Breast epithelium (tissue), 4 donors: ENCODE measurements at regions not wholly inside any gene's neighbourhood (a gene's known extent, or its start where the extent isn't known, plus 50 kb on each side); places are given as distances from the start of the nearest gene placed in this dataset.

Experiments
- DNase-seq, 2 donors: peaks; one replicate each; pipeline ENCODE4 v3.0.0-alpha.2; 2019; ENCODE audit warnings: low spot score in 2 of 2
- H3K27ac ChIP-seq, 2 donors: fragments of 200-600 bp; sonication (generic) in 1 of 2; one replicate each; pipeline ENCODE4 v1.5.1; 2016 to 2019; ENCODE audit warnings: mild to moderate bottlenecking in 1 of 2
- H3K27me3 ChIP-seq, 2 donors: fragments of 200-600 bp; sonication (generic) in 1 of 2; one replicate each; pipeline versions ENCODE4 v1.5.1 to v1.6.0; 2017 to 2019; ENCODE audit warnings: control low read depth in 1 of 2, mild to moderate bottlenecking in 1 of 2
- H3K36me3 ChIP-seq: fragments of 200-600 bp; one replicate; pipeline ENCODE4 v1.5.1; 2019
- H3K4me1 ChIP-seq, 2 donors: fragments of 200-600 bp; sonication (generic); one replicate each; pipeline ENCODE4 v1.5.1; 2016 to 2019; ENCODE audit warnings: control low read depth in 1 of 2
- H3K4me3 ChIP-seq, 3 donors: fragments of 200-600 bp; sonication (generic); 1 replicate in 2 of 3; 2 replicates in 1 of 3; pipeline ENCODE4 v1.5.1; 2016 to 2019; ENCODE audit warnings: mild to moderate bottlenecking in 3 of 3, moderate library complexity in 2 of 3
- H3K9me3 ChIP-seq, 2 donors: fragments of 200-600 bp; sonication (generic) in 1 of 2; one replicate each; pipeline ENCODE4 v1.5.1; 2016 to 2019; ENCODE audit warnings: control low read depth in 1 of 2
- POLR2A ChIP-seq: fragments of 450-650 bp; IDR thresholded peaks from one replicate; pipeline ENCODE4 v1.6.1; 2016; ENCODE audit warnings: antibody characterized with exemption, mild to moderate bottlenecking, moderate library complexity
- POLR2AphosphoS5 ChIP-seq, 3 donors: sonication (generic); formaldehyde crosslinking; IDR thresholded peaks; one replicate each; pipeline ENCODE4 v1.6.1; 2017; ENCODE audit warnings: antibody characterized with exemption in 3 of 3
- intact Hi-C: fragments of 100-400 bp; cut with DNase I; formaldehyde crosslinking; loops from one replicate; pipeline ENCODE4 v1.15.1; 2023; ENCODE audit warnings: low total_unique reads
- TF ChIP-seq, protein P1 (sequence below), 3 donors: fragments of 450-650 bp; IDR thresholded peaks; one replicate each; pipeline ENCODE4 v1.5.1; 2016 to 2017; ENCODE audit warnings: antibody characterized with exemption in 3 of 3, mild to moderate bottlenecking in 3 of 3, moderate library complexity in 3 of 3

DNA sequence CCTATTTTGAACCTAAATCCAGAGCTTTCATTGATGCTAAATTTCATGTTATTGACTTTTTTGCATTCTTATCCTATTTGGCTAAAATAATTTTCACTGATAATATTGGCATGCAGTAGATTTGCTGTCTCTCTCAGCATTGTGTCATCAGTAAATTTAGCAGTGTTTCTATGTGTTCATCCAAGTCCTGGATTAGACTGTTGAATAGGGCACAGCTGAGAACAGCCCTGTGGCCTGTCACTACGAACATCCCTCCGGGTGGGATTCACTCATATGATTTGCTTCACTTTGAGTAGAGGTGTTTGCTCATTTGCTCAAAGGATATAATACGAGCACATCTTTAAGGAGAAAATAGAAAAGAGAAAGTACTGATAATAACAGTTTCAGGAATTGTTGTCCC, 101.5 kb downstream of the HSPH1 start:
- intact Hi-C loops: no loop called here
- H3K4me1 ChIP-seq: no peaks in the 10 kb centered on the region
- TF ChIP-seq, protein P1, sequence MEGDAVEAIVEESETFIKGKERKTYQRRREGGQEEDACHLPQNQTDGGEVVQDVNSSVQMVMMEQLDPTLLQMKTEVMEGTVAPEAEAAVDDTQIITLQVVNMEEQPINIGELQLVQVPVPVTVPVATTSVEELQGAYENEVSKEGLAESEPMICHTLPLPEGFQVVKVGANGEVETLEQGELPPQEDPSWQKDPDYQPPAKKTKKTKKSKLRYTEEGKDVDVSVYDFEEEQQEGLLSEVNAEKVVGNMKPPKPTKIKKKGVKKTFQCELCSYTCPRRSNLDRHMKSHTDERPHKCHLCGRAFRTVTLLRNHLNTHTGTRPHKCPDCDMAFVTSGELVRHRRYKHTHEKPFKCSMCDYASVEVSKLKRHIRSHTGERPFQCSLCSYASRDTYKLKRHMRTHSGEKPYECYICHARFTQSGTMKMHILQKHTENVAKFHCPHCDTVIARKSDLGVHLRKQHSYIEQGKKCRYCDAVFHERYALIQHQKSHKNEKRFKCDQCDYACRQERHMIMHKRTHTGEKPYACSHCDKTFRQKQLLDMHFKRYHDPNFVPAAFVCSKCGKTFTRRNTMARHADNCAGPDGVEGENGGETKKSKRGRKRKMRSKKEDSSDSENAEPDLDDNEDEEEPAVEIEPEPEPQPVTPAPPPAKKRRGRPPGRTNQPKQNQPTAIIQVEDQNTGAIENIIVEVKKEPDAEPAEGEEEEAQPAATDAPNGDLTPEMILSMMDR (IDR thresholded peaks at IDR 0.05): no peak
- TF ChIP-seq POLR2A (no peak), POLR2AphosphoS5 (IDR thresholded peaks at IDR 0.05) (no peak)
- H3K27me3 ChIP-seq: no peaks in the 10 kb centered on the region
- no peaks in the 10 kb centered on the region for H3K36me3 ChIP-seq
- H3K9me3 ChIP-seq: no peaks in the 10 kb centered on the region
- no peak overlapping the region for H3K27ac ChIP-seq
- no peak for DNase-seq
- H3K4me3 ChIP-seq: no peak overlapping the region

DNA sequence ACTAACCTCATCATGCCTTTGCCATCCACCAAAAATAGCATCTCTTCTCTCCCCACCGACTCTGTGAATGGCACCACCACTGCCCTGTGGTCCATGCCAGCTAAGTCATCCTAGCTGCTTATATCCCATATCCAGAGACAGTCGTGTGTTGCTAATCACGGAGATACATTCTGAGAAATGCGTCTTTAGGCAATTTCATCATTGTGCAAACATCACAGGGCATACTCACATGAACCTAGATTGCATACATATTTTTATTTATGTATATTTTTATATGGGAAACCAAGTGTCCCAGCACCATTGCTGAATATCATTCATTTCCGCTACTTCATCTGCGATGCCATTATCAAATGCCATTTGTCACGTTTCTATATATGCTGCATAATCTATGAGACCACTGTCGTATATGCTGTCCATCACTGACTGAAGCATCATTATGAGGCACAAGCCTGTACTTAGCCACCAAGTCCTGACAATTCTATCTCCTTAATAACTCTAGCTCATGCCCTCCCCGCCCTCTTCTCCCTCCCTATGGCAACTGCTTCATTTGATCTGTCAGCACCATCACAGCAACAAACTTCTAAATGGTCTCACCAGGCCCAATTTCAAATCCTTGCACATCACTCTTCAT, 104.2 kb downstream of the HSPH1 start:
- H3K36me3 ChIP-seq: no peaks in the 10 kb centered on the region
- intact Hi-C loops: no loop called here

DNA sequence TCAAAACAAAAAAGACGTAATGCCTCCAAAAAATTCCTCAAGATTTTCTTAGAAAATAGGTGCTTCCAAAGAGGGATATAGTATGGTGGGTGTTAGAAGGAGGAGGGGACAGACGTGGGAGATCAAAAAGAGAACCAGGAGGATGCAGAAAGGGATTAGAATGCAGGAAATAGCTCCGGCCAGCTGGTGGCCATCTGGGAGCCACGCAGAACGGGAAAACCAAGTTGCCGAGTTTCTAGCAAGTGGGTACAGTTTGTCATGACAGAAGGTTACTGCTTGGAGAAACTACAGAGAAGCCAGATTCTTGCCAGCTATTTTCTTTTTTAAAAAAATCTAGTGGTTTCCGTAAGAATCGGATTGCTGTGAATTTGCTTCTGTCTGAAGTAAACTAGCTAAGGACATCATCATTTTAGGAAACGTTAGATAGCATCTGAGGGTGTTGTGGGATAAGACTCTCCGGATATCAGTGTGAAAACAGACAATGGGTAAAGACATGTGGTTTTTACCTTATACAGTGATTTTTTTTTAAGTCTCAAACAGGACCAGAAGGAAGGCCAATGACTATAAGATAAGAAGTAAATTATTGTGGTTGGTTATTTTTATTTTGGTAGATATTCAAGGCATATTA, 104.9 kb downstream of the HSPH1 start:
- Histone ChIP-seq H3K27me3 (no peaks in the 10 kb centered on the region), H3K4me3 (no peak overlapping the region), H3K4me1 (no peaks in the 10 kb centered on the region), H3K36me3 (no peaks in the 10 kb centered on the region), H3K27ac (no peak overlapping the region), H3K9me3 (no peaks in the 10 kb centered on the region)
- TF ChIP-seq POLR2AphosphoS5 (IDR thresholded peaks at IDR 0.05) (no peak), POLR2A (no peak)
- TF ChIP-seq, protein P1 (IDR thresholded peaks at IDR 0.05): no peak
- DNase-seq: no peak
- intact Hi-C loops: no loop called here

More for the DNA sequence above, 104.2 kb downstream of the HSPH1 start:
- H3K4me3 ChIP-seq: no peak overlapping the region
- TF ChIP-seq, protein P1 (IDR thresholded peaks at IDR 0.05): no peak
- TF ChIP-seq POLR2A (no peak), POLR2AphosphoS5 (IDR thresholded peaks at IDR 0.05) (no peak)
- no peak overlapping the region for H3K27ac ChIP-seq
- DNase-seq: no peak
- no peaks in the 10 kb centered on the region for H3K9me3 ChIP-seq
- H3K27me3 ChIP-seq: no peaks in the 10 kb centered on the region
- H3K4me1 ChIP-seq: no peaks in the 10 kb centered on the region

DNA sequence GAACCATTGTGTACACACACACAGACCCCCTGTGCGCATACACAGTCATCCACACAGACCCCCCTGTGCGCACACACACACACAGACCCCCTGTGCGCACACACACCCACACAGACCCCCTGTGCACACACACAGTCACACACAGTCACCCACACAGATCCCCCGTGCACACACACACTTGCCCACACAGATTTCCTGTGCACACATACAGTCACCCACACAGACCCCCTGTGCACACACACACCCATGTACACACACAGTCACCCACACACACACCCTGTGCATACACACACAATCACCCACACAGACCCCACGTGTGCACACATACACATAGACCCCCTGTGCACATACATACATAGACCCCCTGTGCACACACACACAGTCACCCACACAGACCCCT, 106.1 kb downstream of the HSPH1 start:
- Histone ChIP-seq H3K27ac (no peak overlapping the region), H3K36me3 (no peaks in the 10 kb centered on the region), H3K4me3 (no peak overlapping the region), H3K9me3 (no peaks in the 10 kb centered on the region), H3K4me1 (no peaks in the 10 kb centered on the region), H3K27me3 (no peaks in the 10 kb centered on the region)
- no peak for DNase-seq
- intact Hi-C loops: loop anchor here (2.0 kb wide), 1 partner anchor 27 kb away; no protein-coding TSS in a partner anchor
- TF ChIP-seq POLR2A (no peak), POLR2AphosphoS5 (IDR thresholded peaks at IDR 0.05) (no peak)
- TF ChIP-seq, protein P1 (IDR thresholded peaks at IDR 0.05): no peak

DNA sequence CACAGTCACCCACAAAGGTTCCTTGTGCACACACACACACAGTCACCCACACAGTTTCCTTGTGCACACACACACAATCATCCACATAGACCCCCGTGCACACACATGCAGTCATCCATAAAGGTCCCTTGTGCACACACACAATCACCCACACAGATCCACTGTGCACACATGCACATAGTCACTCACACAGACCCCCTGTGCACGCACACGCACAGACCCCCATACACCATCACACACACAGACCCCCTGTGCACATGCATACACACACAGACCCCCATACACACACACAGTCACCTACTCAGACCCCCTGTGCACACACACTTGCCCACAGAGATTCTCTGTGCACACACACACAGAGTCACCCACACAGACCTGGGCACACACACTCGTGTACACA, 107.1 kb downstream of the HSPH1 start:
- no peaks in the 10 kb centered on the region for H3K27me3 ChIP-seq
- no peak overlapping the region for H3K4me3 ChIP-seq
- TF ChIP-seq POLR2AphosphoS5 (IDR thresholded peaks at IDR 0.05): no peak
- TF ChIP-seq POLR2A: no peak
- H3K27ac ChIP-seq: no peak overlapping the region
- intact Hi-C loops: loop anchor here (2.0 kb wide), 1 partner anchor 28 kb away; no protein-coding TSS in a partner anchor
- no peaks in the 10 kb centered on the region for H3K9me3 ChIP-seq
- DNase-seq: no peak
- no peaks in the 10 kb centered on the region for H3K4me1 ChIP-seq
- H3K36me3 ChIP-seq: no peaks in the 10 kb centered on the region
